Spleen (tissue), 11 donors: ENCODE measurements at regions not wholly inside any gene's neighbourhood (a gene's known extent, or its start where the extent isn't known, plus 50 kb on each side); places are given as distances from the start of the nearest gene placed in this dataset.

Experiments
- DNase-seq: peaks from one replicate; pipeline ENCODE4 v3.0.0-alpha.2; 2020
- H3K27ac ChIP-seq, 8 donors: fragments of 200-600 bp; sonication (generic) in 7 of 8; 1 replicate in 4 of 8; 2 replicates in 4 of 8; pipeline versions ENCODE4 v1.5.0 to v1.8.0; 2016 to 2021; ENCODE audit warnings: inconsistent platforms in 4 of 8, mild to moderate bottlenecking in 4 of 8, moderate library complexity in 1 of 8
- H3K27me3 ChIP-seq, 7 donors: fragments of 200-600 bp; sonication (generic) in 6 of 7; replicated peaks in 1 of 7; 1 replicate in 4 of 7; 2 replicates in 3 of 7; pipeline versions ENCODE4 v1.5.0 to v1.8.0; 2016 to 2021; ENCODE audit warnings: inconsistent platforms in 3 of 7, mild to moderate bottlenecking in 1 of 7
- H3K36me3 ChIP-seq, 6 donors: fragments of 200-600 bp; sonication (generic) in 5 of 6; 1 replicate in 4 of 6; 2 replicates in 2 of 6; pipeline versions ENCODE4 v1.5.0 to v1.8.0; 2016 to 2021; ENCODE audit warnings: inconsistent platforms in 2 of 6
- H3K4me1 ChIP-seq, 6 donors: fragments of 200-600 bp; sonication (generic) in 5 of 6; 1 replicate in 3 of 6; 2 replicates in 3 of 6; pipeline versions ENCODE4 v1.5.0 to v1.8.0; 2016 to 2021; ENCODE audit warnings: inconsistent platforms in 3 of 6
- H3K4me3 ChIP-seq, 8 donors: fragments of 200-600 bp; sonication (generic) in 7 of 8; 1 replicate in 4 of 8; 2 replicates in 4 of 8; pipeline versions ENCODE4 v1.5.0 to v1.8.0; 2016 to 2021; ENCODE audit warnings: inconsistent platforms in 4 of 8, mild to moderate bottlenecking in 4 of 8, moderate library complexity in 2 of 8
- H3K9me3 ChIP-seq, 8 donors: fragments of 200-600 bp; sonication (generic) in 7 of 8; 1 replicate in 4 of 8; 2 replicates in 4 of 8; pipeline versions ENCODE4 v1.5.0 to v1.8.0; 2016 to 2021; ENCODE audit warnings: inconsistent platforms in 4 of 8
- CTCF ChIP-seq, 11 experiments: fragments of 200-600 bp in 7 of 11; fragments of 450-650 bp in 4 of 11; sonication (generic) in 4 of 11; IDR thresholded peaks in 8 of 11; conservative IDR thresholded peaks in 3 of 11; 1 replicate in 7 of 11; 2 replicates in 4 of 11; pipeline versions ENCODE4 v1.4.0 to v1.8.0; 2016 to 2021; ENCODE audit warnings: antibody characterized with exemption in 11 of 11, inconsistent platforms in 4 of 11, mild to moderate bottlenecking in 1 of 11
- POLR2A ChIP-seq, 3 donors: fragments of 450-650 bp; IDR thresholded peaks; one replicate each; pipeline ENCODE4 v1.5.1; 2017; ENCODE audit warnings: antibody characterized with exemption in 3 of 3, mild to moderate bottlenecking in 1 of 3
- POLR2AphosphoS5 ChIP-seq, 3 donors: sonication (generic); formaldehyde crosslinking; IDR thresholded peaks; one replicate each; pipeline ENCODE4 v1.5.1; 2017; ENCODE audit warnings: antibody characterized with exemption in 3 of 3
- whole genome bisulfite sequencing, 5 donors: extraction: QIAGEN DNeasy Blood & Tissue Kit in 3 of 5; methylation state at CpG; one replicate each; pipeline versions ENCODE4 v1.1.5 to v1.1.7; 2013 to 2018; 5-methylcytosine and 5-hydroxymethylcytosine counted together
- intact Hi-C: fragments of 100-400 bp; cut with DNase I; formaldehyde crosslinking; loops from one replicate; pipeline ENCODE4 v1.15.0; 2023; ENCODE audit warnings: low total_unique reads
- donor health status: healthy with polysubstance abuse.
- donor health status: DM: no; HTN: no; CAD: no; lungs with moderate emphysema.
- donor health status: DM: no; HTN: no; CAD: no.
- donor health status: Bipolar disorder and iron deficiency.
- donor health status: healthy.
- donor health status: DM: no; HTN: no; CAD: no.
- donor health status: DM: yes; HTN: yes; CAD: no.

GRCh38 chr6:142567461-142567860, 265.7 kb downstream of the ADGRG6 start:
- intact Hi-C loops = loop anchor here (5.0 kb wide), 1 partner anchor 860 kb away; no protein-coding TSS in a partner anchor
- no peak for DNase-seq
- H3K27ac ChIP-seq = no peak overlapping the region
- WGBS, 5 donors = 71 to 85% (median 77%) methylated on average over 3 of the region's 3 CpGs
- H3K9me3 ChIP-seq = no peaks in the 10 kb centered on the region
- H3K36me3 ChIP-seq = no peaks in the 10 kb centered on the region
- no peak for TF ChIP-seq CTCF (IDR thresholded peaks at IDR 0.05 in 8 of 11, conservative IDR thresholded peaks at IDR 0.05 in 3 of 11)
- no peak for TF ChIP-seq POLR2AphosphoS5 (IDR thresholded peaks at IDR 0.05)
- TF ChIP-seq POLR2A (IDR thresholded peaks at IDR 0.05) = no peak
- H3K4me1 ChIP-seq = peaks cover 0 to 11% (median 0%) of the 10 kb centered on the region in 6 donors
- H3K4me3 ChIP-seq = no peak overlapping the region
- H3K27me3 ChIP-seq = no peaks in the 10 kb centered on the region

- TF ChIP-seq CTCF (IDR thresholded peaks at IDR 0.05 in 8 of 11, conservative IDR thresholded peaks at IDR 0.05 in 3 of 11) (no peak), POLR2A (IDR thresholded peaks at IDR 0.05) (no peak), POLR2AphosphoS5 (IDR thresholded peaks at IDR 0.05) (no peak)
- Histone ChIP-seq H3K4me1 (peaks cover 0 to 11% (median 0%) of the 10 kb centered on the region in 6 donors), H3K36me3 (no peaks in the 10 kb centered on the region), H3K4me3 (no peak overlapping the region), H3K27ac (no peak overlapping the region), H3K27me3 (no peaks in the 10 kb centered on the region), H3K9me3 (peaks cover 0 to 13% (median 11%) of the 10 kb centered on the region in 8 donors)
- DNase-seq = no peak
- intact Hi-C loops = loop anchor here (5.0 kb wide), 1 partner anchor 858 kb away; no protein-coding TSS in a partner anchor
- WGBS, 5 donors = 39 to 67% (median 57%) methylated on average over 1 of the region's 1 CpG
Observed at GRCh38 chr6:142568857-142569597, 267.2 kb downstream of the ADGRG6 start.

- DNase-seq = no peak
- H3K4me1 ChIP-seq = peaks cover 0 to 11% (median 0%) of the 10 kb centered on the region in 6 donors
- intact Hi-C loops = loop anchor here (5.0 kb wide), 1 partner anchor 858 kb away; no protein-coding TSS in a partner anchor
- no peaks in the 10 kb centered on the region for H3K27me3 ChIP-seq
- WGBS, 5 donors = 17 to 31% (median 23%) methylated on average over 1 of the region's 1 CpG
- H3K27ac ChIP-seq = no peak overlapping the region
- no peak overlapping the region for H3K4me3 ChIP-seq
- no peaks in the 10 kb centered on the region for H3K36me3 ChIP-seq
- peaks cover 0 to 20% (median 16%) of the 10 kb centered on the region in 8 donors for H3K9me3 ChIP-seq
- TF ChIP-seq CTCF (IDR thresholded peaks at IDR 0.05 in 8 of 11, conservative IDR thresholded peaks at IDR 0.05 in 3 of 11) (no peak), POLR2A (IDR thresholded peaks at IDR 0.05) (no peak), POLR2AphosphoS5 (IDR thresholded peaks at IDR 0.05) (no peak)
Observed at GRCh38 chr6:142569676-142570075, 267.9 kb downstream of the ADGRG6 start.

GRCh38 chr6:142570221-142570671, 268.4 kb downstream of the ADGRG6 start:
- intact Hi-C loops = no loop called here
- no peaks in the 10 kb centered on the region for H3K36me3 ChIP-seq
- no peak for DNase-seq
- TF ChIP-seq POLR2AphosphoS5 (IDR thresholded peaks at IDR 0.05) = no peak
- no peak for TF ChIP-seq CTCF (IDR thresholded peaks at IDR 0.05 in 8 of 11, conservative IDR thresholded peaks at IDR 0.05 in 3 of 11)
- TF ChIP-seq POLR2A (IDR thresholded peaks at IDR 0.05) = no peak
- no peak overlapping the region for H3K27ac ChIP-seq
- no peak overlapping the region for H3K4me3 ChIP-seq
- H3K27me3 ChIP-seq = no peaks in the 10 kb centered on the region
- peaks cover 0 to 11% (median 0%) of the 10 kb centered on the region in 6 donors for H3K4me1 ChIP-seq
- peaks cover 0 to 24% (median 16%) of the 10 kb centered on the region in 8 donors for H3K9me3 ChIP-seq
